ENCODE measurements at regions not wholly inside any gene's neighbourhood (a gene's known extent, or its start where the extent isn't known, plus 50 kb on each side); places are given as distances from the start of the nearest gene placed in this dataset.
"Not testable (repeated sequence)": the region's sequence is repeated elsewhere in the genome, so short reads cannot be mapped to it uniquely, and the experiment has no call there.

GRCh38 chr7:13024121-13024674 is 336.8 kb downstream of the ARL4A start:
- ChIA-PET CTCF (no interaction called here), RAD21 (ENCODE audit: unreplicated experiment) (no interaction called here), SMC1A (ENCODE audit: uncharacterized antibody, unreplicated experiment) (no interaction called here), POLR2A (interaction anchor here (1.2 kb wide), 1 partner anchor 13 kb away, joined by 3 read pairs; no protein-coding TSS in a partner anchor)
- WGBS (ENCODE audit: insufficient coverage, insufficient replicate concordance, low lambda C conversion rate, missing lambda C conversion rate), result 26% methylated on average over 1 of the region's 1 CpG
- BruUV-seq (replicated peaks), result no TSS peak
- no peak for FAIRE-seq
- DNase-seq (ENCODE audit: low read depth, low spot score), result no peak
- in situ Hi-C loops (cut with MboI) (no loop called here), intact Hi-C loops (cut with micrococcal nuclease; ENCODE audit: unreplicated experiment) (no loop called here)
- no peak overlapping the region for H3K27ac ChIP-seq (ENCODE audit: control insufficient read depth, insufficient read depth)
- no peak overlapping the region for H2AFZ ChIP-seq (ENCODE audit: control insufficient read depth, low read depth, low read length)
- H3K9me3 ChIP-seq (replicated peaks; ENCODE audit: control insufficient read depth, insufficient read depth, low read length), result no peaks in the 10 kb centered on the region
- no peaks in the 10 kb centered on the region for H3K27me3 ChIP-seq (replicated peaks in 1 of 2; ENCODE audit: control insufficient read depth in 2 of 2, insufficient read depth in 2 of 2, low read length in 1 of 2)
- ATAC-seq, result no peak
- H3K9ac ChIP-seq (ENCODE audit: control insufficient read depth, insufficient read depth, low read length), result no peak overlapping the region
- H3K79me2 ChIP-seq (ENCODE audit: control insufficient read depth, insufficient read depth, low read length), result no peaks in the 10 kb centered on the region
- no peaks in the 10 kb centered on the region for H3K36me3 ChIP-seq (ENCODE audit: control insufficient read depth in 2 of 2, insufficient read depth in 2 of 2, low read length in 1 of 2)
- H3K4me2 ChIP-seq (ENCODE audit: control insufficient read depth, insufficient read depth), result no peak overlapping the region
- no peaks in the 10 kb centered on the region for H4K20me1 ChIP-seq (ENCODE audit: control insufficient read depth, insufficient read depth)
- TF ChIP-seq SPI1 (IDR thresholded peaks at IDR 0.05; ENCODE audit: borderline replicate concordance, insufficient read depth, low read depth, low read length) (no peak), POLR2AphosphoS2 (IDR thresholded peaks at IDR 0.05; ENCODE audit: low read depth, low read length) (no peak), POLR2AphosphoS5 (IDR thresholded peaks at IDR 0.05; ENCODE audit: low read length) (no peak), FOS (IDR thresholded peaks at IDR 0.05; ENCODE audit: borderline replicate concordance, extremely low read depth, insufficient read length) (no peak), SUZ12 (IDR thresholded peaks at IDR 0.05; ENCODE audit: unreplicated experiment) (no peak), ATF3 (IDR thresholded peaks at IDR 0.05; ENCODE audit: borderline replicate concordance, extremely low read depth, low read depth, low read length) (no peak), EGR1 (IDR thresholded peaks at IDR 0.05; ENCODE audit: borderline replicate concordance in 1 of 2, low read depth in 2 of 2, low read length in 2 of 2) (no peak)
- H3K4me3 ChIP-seq, result no peak overlapping the region
- no peaks in the 10 kb centered on the region for H3K4me1 ChIP-seq (ENCODE audit: control insufficient read depth, insufficient read depth, low read length)

GRCh38 chr7:13025043-13025442 is 337.6 kb downstream of the ARL4A start:
- FAIRE-seq; in situ Hi-C loops (cut with MboI); H2AFZ ChIP-seq (ENCODE audit: control insufficient read depth, low read depth, low read length); POLR2A ChIA-PET; H4K20me1 ChIP-seq (ENCODE audit: control insufficient read depth, insufficient read depth); H3K36me3 ChIP-seq (ENCODE audit: control insufficient read depth in 2 of 2, insufficient read depth in 2 of 2, low read length in 1 of 2); H3K9me3 ChIP-seq (replicated peaks; ENCODE audit: control insufficient read depth, insufficient read depth, low read length); H3K9ac ChIP-seq (ENCODE audit: control insufficient read depth, insufficient read depth, low read length); CTCF ChIA-PET; H3K4me2 ChIP-seq (ENCODE audit: control insufficient read depth, insufficient read depth); DNase-seq (ENCODE audit: low read depth, low spot score); BruUV-seq (replicated peaks); intact Hi-C loops (cut with micrococcal nuclease; ENCODE audit: unreplicated experiment); ATAC-seq; RAD21 ChIA-PET (ENCODE audit: unreplicated experiment); SMC1A ChIA-PET (ENCODE audit: uncharacterized antibody, unreplicated experiment); H3K79me2 ChIP-seq (ENCODE audit: control insufficient read depth, insufficient read depth, low read length); H3K4me3 ChIP-seq; H3K27me3 ChIP-seq (replicated peaks in 1 of 2; ENCODE audit: control insufficient read depth in 2 of 2, insufficient read depth in 2 of 2, low read length in 1 of 2); H3K27ac ChIP-seq (ENCODE audit: control insufficient read depth, insufficient read depth); H3K4me1 ChIP-seq (ENCODE audit: control insufficient read depth, insufficient read depth, low read length): not testable (repeated sequence)
- 56% methylated on average over 3 of the region's 3 CpGs for WGBS (ENCODE audit: insufficient coverage, insufficient replicate concordance, low lambda C conversion rate, missing lambda C conversion rate)

Measured in GM12878 (cell line).